ENCODE measurements at regions not wholly inside any gene's neighbourhood (a gene's known extent, or its start where the extent isn't known, plus 50 kb on each side); places are given as distances from the start of the nearest gene placed in this dataset.
A peak's percentile ranks its signal among the peaks of the same experiment; 100 is the strongest.

GRCh38 chr15:70491201-70491621, 272.1 kb downstream of the UACA start:
- peak; percentile 71 for DNase-seq
- Histone ChIP-seq H3K9ac (ENCODE audit: low read depth, low read length) (no peak overlapping the region), H4K91ac (ENCODE audit: insufficient read depth, low read depth, low read length) (no peak overlapping the region; the same call in none of the 2 replicates), H2AFZ (replicated peaks; ENCODE audit: low read length, poor library complexity) (peak overlapping the region; percentile 29), H3K27me3 (ENCODE audit: control insufficient read depth, insufficient read depth, low read length) (peaks cover 5% of the 10 kb centered on the region; the same call in 1 of the 2 replicates), H3K14ac (replicated peaks; ENCODE audit: low read depth, low read length) (peak overlapping the region; percentile 27; the same call in 1 of the 2 replicates), H4K20me1 (ENCODE audit: insufficient read depth, low read length) (peaks cover 8% of the 10 kb centered on the region), H3K4me2 (ENCODE audit: low read depth, low read length) (no peak overlapping the region), H4K8ac (ENCODE audit: low read depth in 2 of 2, low read length in 2 of 2) (peak overlapping the region in 1 of 2 experiments; percentile 26; a peak in 1 of 4 replicates), H3K4me3 (ENCODE audit: insufficient read depth, low read depth, low read length) (no peak overlapping the region), H3K9me1 (ENCODE audit: insufficient read depth, low read length) (peaks cover 31% of the 10 kb centered on the region), H4K5ac (ENCODE audit: low read depth, low read length) (no peak overlapping the region), H2BK20ac (ENCODE audit: low read depth, low read length) (peak overlapping the region; percentile 17), H2BK5ac (ENCODE audit: low read depth, low read length, poor library complexity, severe bottlenecking) (no peak overlapping the region), H3K23ac (ENCODE audit: low read depth, low read length) (no peak overlapping the region), H3K56ac (ENCODE audit: extremely low read depth, insufficient read depth, low read length) (no peak overlapping the region), H2AK5ac (ENCODE audit: low read depth, low read length) (peak overlapping the region; percentile 38), H3K18ac (ENCODE audit: low read depth, low read length) (no peak overlapping the region), H3K79me1 (ENCODE audit: low read depth in 1 of 2, low read length in 2 of 2) (no peaks in the 10 kb centered on the region), H2BK15ac (ENCODE audit: low read depth, low read length) (peak overlapping the region; percentile 4; the same call in 1 of the 3 replicates), H3K36me3 (ENCODE audit: control insufficient read depth, insufficient read depth, low read length) (no peaks in the 10 kb centered on the region), H2BK120ac (ENCODE audit: low read depth, low read length) (peak overlapping the region; percentile 47), H3K4me1 (ENCODE audit: control insufficient read depth, insufficient read depth, low read length) (peaks cover 43% of the 10 kb centered on the region), H3K4ac (ENCODE audit: low read depth, low read length) (peak overlapping the region; percentile 64), H3K9me3 (ENCODE audit: control insufficient read depth, insufficient read depth, low read length) (no peaks in the 10 kb centered on the region), H2AK9ac (replicated peaks; ENCODE audit: low read depth, low read length, poor library complexity) (no peak overlapping the region), H3K27ac (ENCODE audit: insufficient read depth, low read length) (no peak overlapping the region)
- WGBS, 2 experiments (ENCODE audit: extremely low coverage in 2 of 2, insufficient read length in 1 of 2), result 48% methylated on average over 2 of the region's 6 CpGs; no CpG with 5 or more reads in 1 of the 2 experiments
- no peak for TF ChIP-seq BHLHE40 (IDR thresholded peaks at IDR 0.05; ENCODE audit: low read depth, low read length)
- no peak for TF ChIP-seq USF2 (IDR thresholded peaks at IDR 0.05; ENCODE audit: low read depth, low read length)
- TF ChIP-seq SMC3 (IDR thresholded peaks at IDR 0.05; ENCODE audit: low read depth, low read length), result no peak
- TF ChIP-seq MAFK (IDR thresholded peaks at IDR 0.05; ENCODE audit: low read depth, low read length), result no peak
- TF ChIP-seq POLR2A (IDR thresholded peaks at IDR 0.05; ENCODE audit: low read depth, low read length), result no peak
- no peak for TF ChIP-seq RFX5 (IDR thresholded peaks at IDR 0.05; ENCODE audit: low read depth, low read length)
- TF ChIP-seq MAZ (IDR thresholded peaks at IDR 0.05; ENCODE audit: borderline replicate concordance, low read depth, low read length), result no peak
- no peak for TF ChIP-seq CTCF (conservative IDR thresholded peaks at IDR 0.05; ENCODE audit: low read depth, low read length)
- ChIA-PET POLR2A (ENCODE audit: unreplicated experiment) (no interaction called here), CTCF (no interaction called here)
- dilution Hi-C loops (cut with HindIII; ENCODE audit: low sequenced_read_pairs, unreplicated experiment) (no loop called here), intact Hi-C loops (cut with micrococcal nuclease) (no loop called here), in situ Hi-C loops (cut with MboI; ENCODE audit: low sequenced_read_pairs) (loop anchor here (25.0 kb wide), 1 partner anchor 404 kb away; the partner anchor contains the start of gene TLE3)
- BruUV-seq (replicated peaks), result no TSS peak
- no peak for ATAC-seq (ENCODE audit: low read depth)
